ENCODE measurements at regions not wholly inside any gene's neighbourhood (a gene's known extent, or its start where the extent isn't known, plus 50 kb on each side); places are given as distances from the start of the nearest gene placed in this dataset.

DNA sequence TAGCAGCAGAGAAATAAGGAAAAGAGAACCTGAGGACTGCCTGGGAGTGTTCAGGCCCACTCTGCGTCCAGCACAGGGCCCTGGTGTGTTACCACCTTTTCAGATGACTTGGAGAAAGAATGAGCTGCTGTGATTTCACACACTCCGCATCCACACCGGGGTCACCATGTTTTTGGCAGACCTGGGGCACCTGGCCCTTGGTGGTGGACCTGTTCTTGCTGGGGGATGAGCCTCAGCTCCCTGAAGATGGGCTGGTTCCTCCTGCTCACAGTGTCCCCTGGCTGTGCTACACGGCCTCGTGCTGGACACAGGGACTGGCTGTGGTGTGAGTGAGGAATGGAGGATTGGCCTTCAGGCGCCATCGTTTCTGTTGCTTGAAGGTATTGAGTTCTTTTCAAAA is 1381.4 kb downstream of the TBC1D22A start:
- no peak for DNase-seq (ENCODE audit: low spot score)

DNA sequence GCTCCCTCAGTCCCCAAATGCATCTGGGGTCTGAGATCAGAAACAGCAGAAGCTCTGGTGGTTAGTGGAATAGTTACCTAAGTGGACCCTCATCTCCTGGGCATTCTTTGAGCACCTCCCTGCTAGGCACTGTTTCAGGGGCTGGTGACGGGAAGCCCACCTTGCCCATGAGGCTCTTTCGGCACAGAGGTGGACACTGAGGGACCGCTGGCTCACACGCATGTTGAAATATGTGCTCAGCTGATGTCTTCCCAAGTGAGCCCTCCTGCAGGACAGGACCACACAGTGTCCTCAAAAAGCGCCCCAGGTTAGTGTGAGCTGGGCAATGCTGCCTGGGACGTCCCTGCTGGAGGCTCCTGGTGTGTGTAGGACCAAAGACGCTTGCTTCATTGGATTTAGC is 1379.9 kb downstream of the TBC1D22A start:
- no peak for DNase-seq (ENCODE audit: low spot score)

DNA sequence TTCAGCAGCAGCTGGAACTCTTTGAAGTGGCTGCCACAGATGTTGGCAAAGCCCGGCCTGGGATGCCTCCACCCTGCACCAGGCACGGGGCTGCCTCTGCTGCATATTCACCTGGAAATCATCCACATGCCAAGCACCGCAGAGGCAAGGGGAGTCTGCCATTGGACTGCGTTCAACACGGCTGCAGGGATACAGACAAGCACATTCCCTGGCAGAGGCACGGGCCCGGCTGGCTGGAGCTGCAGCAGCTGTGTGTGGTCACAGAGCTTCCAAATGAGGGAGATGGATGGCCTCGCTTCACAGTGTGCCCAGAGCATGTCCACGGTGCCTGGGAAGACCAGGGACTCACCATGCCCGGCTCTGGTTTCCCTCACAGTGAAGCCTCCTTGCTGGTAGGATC is 1378.9 kb downstream of the TBC1D22A start:
- no peak for DNase-seq (ENCODE audit: low spot score)

- no peak for DNase-seq (ENCODE audit: low spot score)
Observed at GRCh38 chr22:48140261-48140813, 1377.9 kb downstream of the TBC1D22A start.

DNA sequence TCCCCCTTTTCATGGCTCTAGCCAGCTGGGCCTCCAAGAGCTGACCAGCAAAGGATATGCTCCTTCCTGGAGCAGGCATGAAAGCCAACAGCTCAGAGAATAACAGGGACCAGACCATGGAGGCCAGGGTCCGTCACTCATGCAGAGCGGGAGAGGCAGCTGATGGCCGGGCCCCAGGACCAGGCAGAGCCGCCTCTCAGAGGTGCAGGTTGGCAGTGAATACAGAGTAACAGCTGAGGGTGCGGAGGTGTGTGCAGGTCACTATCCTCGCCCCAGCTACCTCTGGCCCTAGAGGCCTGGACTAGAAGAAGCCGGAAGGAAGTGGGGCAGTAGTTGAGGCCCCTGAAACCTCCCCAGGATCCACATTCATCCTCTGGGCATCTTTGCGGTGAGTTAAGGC is 1377.3 kb downstream of the TBC1D22A start:
- no peak for DNase-seq (ENCODE audit: low spot score)

DNA sequence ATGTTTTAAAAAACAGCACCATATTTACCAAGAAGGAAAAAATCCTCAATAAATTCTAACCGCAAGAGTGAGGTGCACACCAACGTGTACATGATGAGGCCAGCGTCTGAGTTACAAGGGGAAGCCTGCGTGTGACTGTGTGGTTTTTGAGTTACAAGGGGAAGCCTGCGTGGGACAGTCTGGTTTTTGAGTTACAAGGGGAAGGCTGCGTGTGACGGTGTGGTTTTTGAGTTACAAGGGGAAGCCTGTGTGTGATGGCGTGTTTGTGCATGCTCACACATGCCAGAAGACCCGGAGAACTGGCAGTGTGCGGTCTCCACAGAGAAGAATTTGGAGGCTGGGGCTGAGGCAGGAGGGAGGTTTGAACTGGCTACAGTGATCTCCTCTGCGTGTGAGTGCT is 1376.4 kb downstream of the TBC1D22A start:
- DNase-seq (ENCODE audit: low spot score): no peak

DNA sequence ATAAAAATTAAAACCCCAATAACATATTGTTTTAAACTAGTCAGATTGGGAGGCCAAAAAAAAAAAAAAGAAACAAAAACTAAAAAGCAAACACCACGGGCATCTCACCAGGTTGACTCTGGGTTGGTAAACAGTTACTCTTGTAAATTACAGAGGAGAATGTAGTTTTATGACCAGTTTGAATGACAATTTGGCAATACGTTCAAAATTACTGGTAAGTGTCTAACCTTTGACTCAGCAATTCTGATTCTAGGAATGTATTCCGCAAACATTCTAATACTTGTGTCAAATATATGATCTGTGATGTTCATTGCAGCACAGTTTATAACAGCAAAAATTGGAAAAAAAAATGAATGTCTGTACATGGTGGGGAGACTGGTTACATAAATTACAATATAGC is 1376.0 kb downstream of the TBC1D22A start:
- DNase-seq (ENCODE audit: low spot score): no peak

DNA sequence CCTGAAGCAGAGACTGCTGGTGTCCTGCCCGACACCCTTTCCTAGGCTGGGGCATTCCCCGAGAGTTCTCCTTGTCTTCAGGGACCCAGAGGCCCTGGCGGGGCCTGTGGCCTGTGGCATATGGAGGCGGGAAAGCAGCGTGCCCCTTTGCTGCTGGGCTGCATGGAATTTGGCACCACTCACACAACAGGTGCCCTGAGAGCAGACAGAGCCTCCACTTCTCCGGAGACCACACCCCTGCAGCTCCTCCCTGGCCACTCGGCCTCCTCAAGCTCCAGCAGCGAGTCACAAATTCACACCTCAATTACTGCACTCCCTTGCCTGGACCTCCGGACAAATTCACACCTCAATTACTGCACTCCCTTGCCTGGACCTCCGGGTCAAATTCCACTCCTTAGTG is 1375.2 kb downstream of the TBC1D22A start:
- no peak for DNase-seq (ENCODE audit: low spot score)

GRCh38 chr22:48135592-48135991 is 1373.1 kb downstream of the TBC1D22A start:
- DNase-seq (ENCODE audit: low spot score): no peak

- no peak for DNase-seq (ENCODE audit: low spot score)
Observed at GRCh38 chr22:48125416-48125815, 1363.0 kb downstream of the TBC1D22A start.

DNA sequence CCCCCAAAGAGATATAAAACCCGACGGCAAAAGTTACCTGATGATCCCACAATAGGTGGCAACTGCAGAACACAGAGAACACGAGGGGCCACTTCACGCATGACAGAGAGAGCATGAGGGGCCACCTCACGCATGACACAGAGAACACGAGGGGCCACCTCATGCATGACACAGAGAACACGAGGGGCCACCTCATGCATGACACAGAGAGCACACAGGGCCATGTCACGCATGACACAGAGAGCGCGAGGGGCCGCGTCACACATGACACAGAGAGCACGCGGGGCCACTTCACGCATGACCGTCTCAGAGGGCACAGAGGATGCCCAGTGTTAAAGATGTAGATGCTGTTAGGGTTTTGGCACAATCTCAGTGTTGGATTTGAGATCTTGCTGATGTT is 1359.5 kb downstream of the TBC1D22A start:
- no peak for DNase-seq (ENCODE audit: low spot score)

DNA sequence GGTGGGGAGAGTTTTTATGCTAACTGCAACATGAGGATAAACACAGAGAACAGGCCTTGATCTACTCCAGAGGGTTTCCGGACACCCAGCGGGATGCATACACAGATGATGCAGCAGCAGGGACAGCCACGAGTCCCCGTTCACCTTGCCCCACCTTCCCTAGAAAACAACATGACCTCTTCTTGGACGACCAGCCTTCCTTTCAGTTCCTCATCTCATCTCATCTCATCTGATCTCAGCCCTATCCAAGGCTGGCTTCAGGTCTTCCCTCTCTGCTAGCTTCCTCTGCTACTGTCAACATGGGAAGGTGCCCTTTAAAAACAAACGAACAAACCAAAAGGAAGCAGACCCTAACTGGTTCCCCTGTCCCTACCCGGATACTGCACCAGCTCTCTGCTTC is 1356.2 kb downstream of the TBC1D22A start:
- no peak for DNase-seq (ENCODE audit: low spot score)

DNA sequence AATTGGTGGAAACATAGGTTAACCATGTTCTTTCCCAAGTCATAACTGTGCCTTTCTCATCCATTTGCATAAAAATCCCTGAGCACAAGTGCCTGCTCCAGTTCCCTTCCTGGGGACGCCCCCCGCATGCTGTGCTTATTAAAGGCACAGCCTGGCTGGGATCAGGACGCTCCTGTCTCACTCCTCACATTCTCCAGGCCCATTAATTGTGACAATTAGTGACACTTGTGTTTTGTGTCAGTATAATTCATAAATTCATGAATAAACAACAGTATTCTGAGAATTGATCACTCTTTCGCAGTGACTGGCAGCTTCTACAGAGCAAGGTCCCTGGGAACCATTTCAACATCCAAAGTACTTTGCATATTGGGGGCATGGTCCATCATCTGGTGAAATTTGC is 1354.4 kb downstream of the TBC1D22A start:
- DNase-seq (ENCODE audit: low spot score): no peak

DNA sequence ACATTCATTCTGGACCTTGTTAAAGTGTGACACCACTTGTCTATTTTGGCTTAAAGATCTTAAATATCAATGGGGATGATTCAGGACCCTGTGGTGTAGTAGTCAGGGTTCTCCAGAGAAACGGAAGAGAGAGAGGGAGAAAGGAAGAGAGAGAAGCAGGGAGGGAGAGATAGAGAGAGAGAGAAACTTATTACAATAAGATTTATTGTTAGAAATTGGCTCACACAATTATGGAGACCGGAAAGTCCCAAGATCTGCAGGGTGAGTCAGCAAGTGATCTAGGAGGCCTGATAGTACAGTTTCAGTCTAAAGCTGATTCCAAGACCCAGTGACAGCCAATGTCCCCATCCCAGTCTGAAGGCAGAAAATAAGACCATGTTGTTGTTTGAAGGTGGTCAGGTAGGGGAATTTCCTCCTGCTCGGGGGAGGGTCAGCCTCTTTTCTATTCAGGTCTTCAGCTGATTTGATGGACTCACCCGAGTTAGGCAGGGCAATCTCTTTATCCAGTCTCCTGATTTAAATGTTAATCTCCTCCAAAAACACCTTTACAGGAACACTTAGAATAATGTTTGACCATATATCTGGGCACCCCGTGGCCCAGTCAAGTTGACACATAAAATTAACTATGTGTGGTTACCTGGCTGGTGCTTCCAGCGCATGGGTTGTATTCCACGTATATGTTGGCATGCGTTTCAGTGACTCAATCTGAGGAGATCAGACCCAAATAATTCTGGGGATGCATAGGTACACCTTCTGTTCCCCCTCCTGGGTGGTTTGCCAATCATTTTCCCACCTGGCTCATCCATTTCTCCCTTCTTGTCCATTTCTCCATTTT is 1350.5 kb downstream of the TBC1D22A start:
- DNase-seq (ENCODE audit: low spot score): no peak

DNA sequence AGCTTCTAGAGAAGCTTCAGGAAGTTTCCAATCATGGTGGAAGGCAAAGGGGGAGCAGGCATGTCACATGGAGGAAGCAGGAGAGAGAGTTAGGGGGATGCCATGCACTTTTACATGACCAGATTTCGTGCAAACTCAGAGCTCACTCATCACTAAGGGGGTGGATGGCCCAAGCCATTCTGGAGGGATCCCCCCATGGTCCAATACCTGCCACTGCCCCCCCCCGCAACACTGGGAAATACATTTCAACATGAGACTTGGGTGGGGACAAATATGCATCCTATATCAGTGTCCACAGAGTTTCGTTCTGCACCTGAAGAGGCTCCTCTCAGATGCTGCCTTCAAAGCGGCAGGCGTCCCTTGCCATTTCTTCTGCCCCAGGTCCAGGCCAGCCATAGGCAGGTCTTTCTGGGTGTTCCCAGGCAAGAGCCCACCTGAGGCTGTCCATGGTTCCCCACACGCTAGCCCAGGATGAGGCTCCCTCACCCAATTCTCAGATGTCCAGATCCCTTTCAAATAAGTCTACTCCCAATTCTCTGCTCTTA is 1344.3 kb downstream of the TBC1D22A start:
- no peak for DNase-seq (ENCODE audit: low spot score)

GRCh38 chr22:48106215-48106614 is 1343.8 kb downstream of the TBC1D22A start:
- DNase-seq (ENCODE audit: low spot score): no peak

GRCh38 chr22:48105259-48105658 is 1342.8 kb downstream of the TBC1D22A start:
- DNase-seq (ENCODE audit: low spot score): no peak

DNA sequence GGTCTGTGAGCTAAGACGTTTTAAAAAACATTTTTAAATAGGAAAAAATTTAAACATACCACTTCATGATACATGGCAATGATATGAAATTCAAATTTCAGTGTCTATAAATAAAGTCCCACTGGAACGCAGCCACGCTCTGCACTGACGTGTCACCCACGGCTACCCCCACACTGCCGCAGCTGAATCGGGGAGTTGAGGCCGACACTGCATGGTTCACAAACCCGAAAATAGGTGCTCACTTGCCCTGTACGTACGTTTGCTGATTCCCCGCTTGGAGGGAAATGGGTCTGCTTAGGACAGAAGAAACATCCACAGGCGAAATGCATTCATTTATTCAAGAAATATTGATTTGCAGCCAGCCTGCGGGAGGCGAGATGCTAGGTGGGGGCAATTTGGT is 1342.3 kb downstream of the TBC1D22A start:
- DNase-seq (ENCODE audit: low spot score): no peak

DNA sequence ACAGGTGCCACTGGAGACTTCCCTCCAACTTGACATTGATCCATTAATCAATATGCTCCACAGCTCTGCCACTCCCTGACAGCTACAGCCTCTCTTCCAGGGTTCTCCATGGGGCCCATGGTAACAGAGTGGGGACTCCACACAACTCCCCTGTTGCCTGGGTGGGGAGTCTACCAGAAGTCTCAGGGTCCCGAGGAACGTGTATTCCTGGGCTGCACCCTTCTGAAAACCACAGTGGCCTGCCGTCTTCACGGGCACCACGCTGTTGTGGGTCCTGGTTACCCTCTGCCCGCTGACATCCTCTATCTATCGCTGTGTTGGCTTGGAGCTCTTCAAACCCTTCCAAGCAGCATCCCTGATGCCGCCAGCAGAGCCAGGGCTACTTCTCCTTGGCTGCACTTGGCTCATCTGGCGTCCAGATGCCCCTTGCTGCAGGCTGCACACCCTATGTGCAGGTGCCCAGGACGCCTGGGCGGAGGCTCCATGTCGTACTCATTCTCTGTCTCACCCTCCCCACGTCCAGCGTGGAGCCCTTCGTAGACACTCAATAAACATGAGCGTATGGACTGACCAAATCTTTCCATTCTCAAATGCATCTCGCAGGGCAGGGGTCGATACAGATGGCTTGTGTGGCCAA is 1341.8 kb downstream of the TBC1D22A start:
- DNase-seq (ENCODE audit: low spot score): no peak

DNA sequence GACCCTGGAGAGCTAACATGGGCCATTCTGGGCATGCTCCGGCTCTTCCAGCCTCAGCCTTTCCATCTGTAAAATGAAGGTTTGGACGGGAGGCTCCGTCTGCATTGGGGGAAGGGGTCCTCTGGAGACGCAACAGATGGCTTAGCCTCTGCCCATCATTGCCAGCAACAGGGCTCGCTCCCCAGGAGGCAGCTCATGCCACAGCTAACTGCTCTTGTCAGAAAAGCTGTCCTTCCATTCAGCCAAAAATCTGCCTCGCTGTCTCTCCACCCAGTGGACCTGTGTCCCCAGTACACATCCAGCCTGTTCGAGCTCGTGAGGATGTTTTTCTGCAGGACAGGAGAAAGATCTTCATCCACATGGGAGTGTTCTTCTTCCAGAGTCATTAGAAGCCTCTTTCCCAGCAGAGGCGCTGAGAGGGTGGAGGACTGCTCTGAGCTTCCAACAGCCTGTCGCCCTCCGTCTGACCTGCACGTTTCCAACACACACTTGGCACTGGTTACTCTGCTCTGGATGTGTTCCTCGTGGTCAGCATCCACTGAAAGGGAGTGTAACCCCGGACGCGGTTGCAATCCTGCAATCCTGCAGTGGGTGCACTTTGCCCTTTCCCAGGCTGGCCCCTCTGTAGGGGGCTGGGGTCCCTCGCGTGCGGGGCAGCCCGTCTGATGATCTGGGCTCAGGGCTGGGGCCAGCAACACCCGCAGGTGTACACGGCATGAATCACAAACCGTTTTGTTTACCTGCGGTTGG is 1340.9 kb downstream of the TBC1D22A start:
- DNase-seq (ENCODE audit: low spot score): no peak

- DNase-seq (ENCODE audit: low spot score): no peak
Observed at GRCh38 chr22:48102581-48102980, 1340.1 kb downstream of the TBC1D22A start.

DNA sequence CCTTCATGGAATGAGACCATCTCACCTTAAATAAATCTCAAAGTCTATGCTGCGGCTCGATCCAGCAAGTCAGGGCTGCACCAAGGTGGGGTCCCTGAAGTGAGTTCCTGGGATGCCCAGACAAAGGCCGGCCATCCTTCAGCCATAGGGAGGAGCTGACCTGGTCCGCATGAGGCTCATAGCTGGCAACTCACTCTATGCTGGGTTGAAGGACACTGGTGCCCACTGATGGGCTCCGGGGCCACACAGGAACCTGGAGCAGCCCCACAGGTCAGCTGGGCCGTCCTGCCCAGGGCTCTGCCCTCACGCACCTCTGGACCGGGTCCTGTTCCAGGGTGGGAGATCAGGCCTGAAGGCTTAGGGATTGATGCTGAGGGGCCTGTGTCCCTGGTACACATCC is 1339.3 kb downstream of the TBC1D22A start:
- no peak for DNase-seq (ENCODE audit: low spot score)
